Esophagus squamous epithelium (tissue), 4 donors: ENCODE measurements at regions not wholly inside any gene's neighbourhood (a gene's known extent, or its start where the extent isn't known, plus 50 kb on each side); places are given as distances from the start of the nearest gene placed in this dataset.

Source experiments
- CTCF ChIP-seq, 6 experiments: fragments of 450-650 bp in 4 of 6; fragments of 200-600 bp in 2 of 6; sonication (generic) in 2 of 6; IDR thresholded peaks; one replicate each; pipeline ENCODE4 v1.5.1; 2016 to 2019; ENCODE audit warnings: antibody characterized with exemption in 6 of 6, mild to moderate bottlenecking in 4 of 6, moderate library complexity in 4 of 6
- POLR2A ChIP-seq, 4 donors: fragments of 450-650 bp; IDR thresholded peaks; one replicate each; pipeline ENCODE4 v1.6.1; 2017; ENCODE audit warnings: antibody characterized with exemption in 4 of 4, mild to moderate bottlenecking in 4 of 4, moderate library complexity in 3 of 4

DNA sequence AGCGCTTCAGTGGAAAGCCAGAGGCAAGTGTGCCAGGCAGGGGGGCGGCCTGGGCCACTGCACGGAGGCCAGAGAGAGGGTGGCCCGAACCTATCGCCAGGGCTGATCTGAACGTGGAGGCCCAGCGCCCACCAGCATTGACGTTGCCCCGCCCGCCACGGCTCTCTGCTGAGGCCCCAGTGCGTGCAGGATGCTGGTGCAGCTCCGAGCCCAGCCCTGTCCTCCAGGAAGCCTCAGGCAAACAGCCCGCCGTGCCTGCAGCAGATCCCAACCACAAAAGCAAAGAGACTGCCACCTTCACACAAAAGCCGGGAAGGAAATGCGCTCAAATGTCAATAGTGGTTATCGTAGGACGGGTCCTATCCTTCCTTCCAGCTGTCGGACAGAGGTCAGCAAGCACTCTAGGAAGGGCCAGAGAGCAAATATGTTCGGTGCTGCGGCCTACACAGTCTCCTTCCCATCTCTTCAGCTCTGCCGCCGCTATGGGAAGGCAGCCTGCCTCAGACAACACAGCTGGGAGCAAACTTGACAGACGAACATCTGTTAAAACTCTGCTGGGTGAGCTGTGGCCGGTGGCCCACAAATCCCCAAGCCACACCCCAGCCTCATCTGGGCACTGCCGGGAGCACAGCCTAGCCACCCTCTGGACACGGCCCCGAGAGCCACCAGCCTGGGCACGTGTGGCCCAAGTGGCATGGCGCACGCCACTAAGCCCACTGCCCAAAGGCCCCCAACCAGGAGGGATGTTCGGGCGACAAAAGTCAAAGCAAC, 146.2 kb downstream of the CRYBB2 start:
- no peak for TF ChIP-seq CTCF (IDR thresholded peaks at IDR 0.05)
- no peak for TF ChIP-seq POLR2A (IDR thresholded peaks at IDR 0.05)
